ENCODE measurements at regions not wholly inside any gene's neighbourhood (a gene's known extent, or its start where the extent isn't known, plus 50 kb on each side); places are given as distances from the start of the nearest gene placed in this dataset.

GRCh38 chr17:74043976-74044375 is 159.5 kb upstream of the RPL38 start:
- no peaks in the 10 kb centered on the region for H3K36me3 ChIP-seq (ENCODE audit: insufficient read depth, low read length)
- no peak overlapping the region for H3K4me3 ChIP-seq (ENCODE audit: low read length)
- no peaks in the 10 kb centered on the region for H3K79me2 ChIP-seq (replicated peaks; ENCODE audit: insufficient read depth, low read length)
- no peaks in the 10 kb centered on the region for H3F3A ChIP-seq (ENCODE audit: insufficient read depth, low read length, poor library complexity, severe bottlenecking)
- H3K27ac ChIP-seq (ENCODE audit: low read length) = no peak overlapping the region
- H3K9me3 ChIP-seq (ENCODE audit: low read length) = no peaks in the 10 kb centered on the region
- H3K9me2 ChIP-seq (ENCODE audit: insufficient read depth, low read length) = no peaks in the 10 kb centered on the region
- no peak overlapping the region for H3K4me2 ChIP-seq (ENCODE audit: low read length)
- no peaks in the 10 kb centered on the region for H3K27me3 ChIP-seq (ENCODE audit: insufficient read depth, low read depth, low read length)
- TF ChIP-seq MXI1 (conservative IDR thresholded peaks at IDR 0.05; ENCODE audit: poor library complexity, severe bottlenecking) = no peak
- no peak for TF ChIP-seq EP300 (conservative IDR thresholded peaks at IDR 0.05; ENCODE audit: poor library complexity, severe bottlenecking)
- no peak for TF ChIP-seq CTCF (IDR thresholded peaks at IDR 0.05; ENCODE audit: poor library complexity, severe bottlenecking)
- no peak for TF ChIP-seq SMC3 (conservative IDR thresholded peaks at IDR 0.05; ENCODE audit: poor library complexity)
- no peak for TF ChIP-seq POLR2AphosphoS5 (IDR thresholded peaks at IDR 0.05)
- TF ChIP-seq REST (IDR thresholded peaks at IDR 0.05; ENCODE audit: borderline replicate concordance) = no peak
- TF ChIP-seq TAF1 (IDR thresholded peaks at IDR 0.05; ENCODE audit: low read depth) = no peak
- TF ChIP-seq RAD21 (conservative IDR thresholded peaks at IDR 0.05) = no peak
- TF ChIP-seq EZH2 (IDR thresholded peaks at IDR 0.05; ENCODE audit: borderline replicate concordance, insufficient read depth, low read length, poor library complexity, severe bottlenecking) = no peak
- no peak overlapping the region for H3K9ac ChIP-seq (ENCODE audit: low read length)
- H4K20me1 ChIP-seq (ENCODE audit: insufficient read depth) = no peaks in the 10 kb centered on the region
- H2AFZ ChIP-seq (ENCODE audit: low read depth, low read length) = no peak overlapping the region

- H3K9ac ChIP-seq (ENCODE audit: low read length) = no peak overlapping the region
- H4K20me1 ChIP-seq (ENCODE audit: insufficient read depth) = no peaks in the 10 kb centered on the region
- H3F3A ChIP-seq (ENCODE audit: insufficient read depth, low read length, poor library complexity, severe bottlenecking) = no peaks in the 10 kb centered on the region
- no peak overlapping the region for H3K4me2 ChIP-seq (ENCODE audit: low read length)
- no peaks in the 10 kb centered on the region for H3K36me3 ChIP-seq (ENCODE audit: insufficient read depth, low read length)
- no peaks in the 10 kb centered on the region for H3K9me3 ChIP-seq (ENCODE audit: low read length)
- TF ChIP-seq MXI1 (conservative IDR thresholded peaks at IDR 0.05; ENCODE audit: poor library complexity, severe bottlenecking) (no peak), REST (IDR thresholded peaks at IDR 0.05; ENCODE audit: borderline replicate concordance) (no peak), SMC3 (conservative IDR thresholded peaks at IDR 0.05; ENCODE audit: poor library complexity) (no peak), EP300 (conservative IDR thresholded peaks at IDR 0.05; ENCODE audit: poor library complexity, severe bottlenecking) (no peak), CTCF (IDR thresholded peaks at IDR 0.05; ENCODE audit: poor library complexity, severe bottlenecking) (no peak), TAF1 (IDR thresholded peaks at IDR 0.05; ENCODE audit: low read depth) (no peak), POLR2AphosphoS5 (IDR thresholded peaks at IDR 0.05) (no peak), RAD21 (conservative IDR thresholded peaks at IDR 0.05) (no peak), EZH2 (IDR thresholded peaks at IDR 0.05; ENCODE audit: borderline replicate concordance, insufficient read depth, low read length, poor library complexity, severe bottlenecking) (no peak)
- H3K9me2 ChIP-seq (ENCODE audit: insufficient read depth, low read length) = no peaks in the 10 kb centered on the region
- no peak overlapping the region for H3K27ac ChIP-seq (ENCODE audit: low read length)
- H3K79me2 ChIP-seq (replicated peaks; ENCODE audit: insufficient read depth, low read length) = no peaks in the 10 kb centered on the region
- H2AFZ ChIP-seq (ENCODE audit: low read depth, low read length) = no peak overlapping the region
- H3K4me3 ChIP-seq (ENCODE audit: low read length) = no peak overlapping the region
- no peaks in the 10 kb centered on the region for H3K27me3 ChIP-seq (ENCODE audit: insufficient read depth, low read depth, low read length)
Observed at GRCh38 chr17:74045608-74046280, 157.7 kb upstream of the RPL38 start.

Data from neural cell (in vitro differentiated cells).